Stimulated activated CD4-positive, alpha-beta T cell treated with anti-CD3 and anti-CD28 coated beads, Interleukin-12 subunit alpha, Interleukin-12 subunit beta, amount 100 ng/mL, for 4 hours (primary cell): ENCODE measurements at regions not wholly inside any gene's neighbourhood (a gene's known extent, or its start where the extent isn't known, plus 50 kb on each side); places are given as distances from the start of the nearest gene placed in this dataset.
"Not testable (repeated sequence)": the region's sequence is repeated elsewhere in the genome, so short reads cannot be mapped to it uniquely, and the experiment has no call there.

Source experiments
- DNase-seq: peaks from one replicate; pipeline ENCODE4 v3.0.0-alpha.2; 2020

DNA sequence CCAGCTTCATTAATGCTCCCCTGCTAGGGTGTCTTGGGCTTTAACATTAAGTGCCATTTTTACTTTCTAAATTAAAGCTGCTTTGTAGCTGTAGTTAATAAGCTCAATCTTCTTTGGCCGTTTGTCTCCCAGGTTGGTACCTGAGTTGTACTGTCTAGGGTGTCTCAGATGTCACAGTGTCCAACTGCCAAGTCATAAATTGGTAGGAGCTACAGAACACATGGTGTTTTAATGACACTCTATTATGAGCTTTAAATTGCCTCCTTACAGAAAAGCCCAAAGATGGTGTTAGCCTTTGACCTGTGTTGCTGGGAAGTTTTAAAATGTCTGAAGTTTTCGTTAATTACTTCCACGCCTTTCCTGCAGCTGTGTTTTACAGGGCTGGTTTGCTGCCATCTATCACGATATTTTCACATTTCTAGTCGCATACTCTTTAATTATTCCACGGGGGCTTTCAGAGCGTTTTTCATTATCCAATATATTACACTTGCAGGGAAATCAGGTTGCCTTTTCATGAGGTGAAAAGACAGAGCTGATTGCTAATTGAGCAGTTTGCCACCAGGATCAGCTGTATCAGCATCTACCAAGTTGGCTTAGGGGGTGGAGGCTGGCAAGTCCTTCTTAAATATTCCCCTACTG lies 247.8 kb upstream of the PLPP4 start:
- no peak for DNase-seq

DNA sequence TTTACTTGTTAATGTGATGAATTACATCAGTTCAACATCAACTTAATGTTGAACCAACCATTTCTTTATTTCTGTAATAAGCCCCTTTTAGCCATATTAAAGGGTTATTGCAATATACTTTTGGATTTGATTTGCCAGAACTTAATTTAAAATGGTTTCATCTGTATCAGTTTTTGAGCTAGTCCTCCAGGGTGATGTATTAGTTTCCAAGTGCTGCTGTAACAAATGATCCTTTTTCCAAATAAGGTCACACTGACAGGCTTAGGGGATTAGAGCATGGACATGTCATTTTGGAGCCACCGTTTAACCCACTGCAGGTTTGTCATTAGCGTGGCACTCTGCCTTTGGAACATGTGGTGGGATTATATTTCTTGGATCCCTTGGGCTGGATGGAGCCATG lies 244.8 kb upstream of the PLPP4 start:
- DNase-seq = no peak

DNA sequence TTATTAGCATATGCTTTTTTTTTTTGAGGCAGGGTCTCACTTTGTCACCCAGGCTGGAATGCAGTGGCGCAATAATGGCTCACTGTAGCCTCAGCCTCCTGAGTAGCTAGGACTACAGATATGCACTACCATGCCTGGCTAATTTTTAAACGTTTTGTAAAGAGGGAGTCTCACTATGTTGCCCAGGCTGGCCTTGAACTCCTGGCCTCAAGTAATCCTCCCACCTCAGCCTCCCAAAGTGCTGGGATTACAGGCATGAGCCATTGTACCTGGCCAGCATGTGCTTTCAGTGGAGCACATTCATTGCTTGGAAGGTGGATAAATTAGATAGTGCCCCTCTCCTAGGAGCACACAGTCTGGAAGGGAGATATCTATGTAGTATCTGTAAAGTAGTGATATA lies 243.7 kb upstream of the PLPP4 start:
- not testable (repeated sequence) for DNase-seq

DNA sequence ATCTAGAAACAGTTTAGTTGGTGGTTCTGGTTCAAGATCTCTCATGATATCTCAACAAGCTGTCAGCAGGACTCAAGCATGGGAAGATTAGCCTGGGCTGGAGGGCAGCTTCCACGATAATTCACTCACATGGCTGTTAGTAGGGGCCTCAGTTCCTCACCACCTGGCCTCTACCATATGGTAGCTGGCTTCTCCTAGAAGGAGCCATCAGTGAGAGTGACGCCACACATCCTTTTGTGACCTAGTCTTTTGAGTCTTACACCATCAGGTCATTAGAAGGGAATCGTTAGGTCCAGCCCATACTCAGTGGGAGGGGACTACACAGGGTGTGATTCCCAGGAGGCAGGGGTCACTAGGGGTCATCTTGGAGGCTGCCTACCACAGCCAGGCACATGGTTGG lies 239.3 kb upstream of the PLPP4 start:
- DNase-seq = no peak

DNA sequence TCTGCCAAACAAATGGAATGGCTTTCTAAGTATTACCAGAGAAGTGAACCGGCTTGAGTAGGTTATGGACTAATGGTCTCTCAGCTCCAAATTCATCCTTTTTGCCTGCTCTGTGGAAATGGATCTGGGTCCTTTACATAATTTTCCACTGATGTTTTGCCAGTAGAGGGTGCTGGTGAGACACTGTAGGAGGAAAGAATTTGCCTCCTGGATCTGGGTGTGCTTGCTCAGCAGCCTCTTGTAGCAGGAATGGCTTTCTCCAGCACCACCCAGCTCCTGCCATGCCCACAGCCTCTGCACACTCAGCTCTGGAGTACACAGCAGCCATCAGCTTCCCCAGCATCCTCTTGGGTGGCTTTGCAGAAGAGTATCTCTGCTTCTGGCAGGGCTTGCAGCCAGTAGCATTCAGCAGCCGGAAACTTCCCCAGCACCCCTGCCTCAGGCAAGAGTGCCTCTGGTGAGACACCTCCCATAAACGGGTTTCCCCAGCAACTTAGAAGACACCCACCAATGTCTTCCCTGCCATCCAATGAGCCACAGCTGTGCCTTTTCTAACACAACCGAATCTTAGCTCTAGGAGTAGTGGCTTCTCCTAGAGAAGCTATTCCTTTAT lies 235.0 kb upstream of the PLPP4 start:
- DNase-seq = no peak

DNA sequence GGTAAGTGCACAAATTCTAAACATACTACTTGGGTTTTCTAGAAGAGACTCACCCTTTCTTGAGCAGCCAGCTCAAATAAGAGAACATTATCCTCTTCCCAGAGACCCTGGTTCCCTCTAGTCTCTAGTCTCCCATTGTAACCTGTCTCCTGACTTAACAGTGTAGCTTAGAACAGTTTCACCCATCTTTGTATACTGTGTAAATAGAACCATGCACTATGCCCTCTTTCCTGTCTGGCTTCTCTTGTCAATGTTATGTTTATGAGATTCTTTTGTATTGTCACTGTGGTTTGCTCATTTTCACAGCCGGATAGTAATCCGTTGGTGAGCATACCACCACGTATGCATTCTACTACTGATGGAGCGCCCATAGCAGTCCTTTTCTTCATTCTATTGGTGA lies 227.4 kb upstream of the PLPP4 start:
- no peak for DNase-seq

DNA sequence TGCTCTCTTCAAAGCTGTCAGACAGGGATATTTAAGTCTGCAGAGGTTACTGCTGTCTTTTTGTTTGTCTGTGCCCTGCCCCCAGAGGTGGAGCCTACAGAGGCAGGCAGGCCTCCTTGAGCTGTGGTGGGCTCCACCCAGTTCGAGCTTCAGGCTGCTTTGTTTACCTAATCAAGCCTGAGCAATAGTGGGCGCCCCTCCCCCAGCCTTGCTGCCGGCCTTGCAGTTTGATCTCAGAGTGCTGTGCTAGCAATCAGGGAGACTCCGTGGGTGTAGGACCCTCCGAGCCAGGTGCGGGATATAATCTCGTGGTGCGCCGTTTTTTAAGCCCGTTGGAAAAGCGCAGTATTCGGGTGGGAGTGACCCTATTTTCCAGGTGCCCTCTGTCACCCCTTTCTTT lies 217.3 kb upstream of the PLPP4 start:
- not testable (repeated sequence) for DNase-seq

DNA sequence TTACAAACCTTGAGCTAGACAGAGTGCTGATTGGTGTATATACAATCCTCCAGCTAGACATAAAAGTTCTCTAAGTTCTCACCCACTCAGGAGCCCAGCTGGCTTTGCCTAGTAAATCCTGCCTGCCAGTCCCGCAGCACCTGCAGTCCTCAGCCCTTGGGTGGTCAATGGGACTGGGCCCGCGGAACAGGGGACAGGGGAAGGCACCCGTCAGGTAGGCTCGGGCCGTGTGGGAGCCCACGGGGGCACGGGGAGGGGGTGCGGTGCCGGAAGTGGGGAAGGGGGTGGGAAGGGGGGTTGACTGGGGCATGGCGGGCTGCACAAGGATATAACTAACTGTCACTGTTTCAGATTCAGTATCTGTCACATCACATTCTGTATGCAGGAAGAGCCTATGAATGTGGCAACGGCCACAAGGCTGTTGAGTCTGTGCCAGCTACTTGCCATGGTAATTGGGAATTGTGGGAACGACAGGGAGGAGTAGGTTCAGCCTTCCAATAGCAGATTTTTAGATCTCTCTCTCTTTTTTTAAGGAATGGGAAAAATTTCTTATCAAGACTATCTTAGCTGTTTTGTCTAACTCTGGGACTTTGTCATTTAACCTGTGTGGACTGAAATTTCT lies 205.1 kb upstream of the PLPP4 start:
- no peak for DNase-seq

DNA sequence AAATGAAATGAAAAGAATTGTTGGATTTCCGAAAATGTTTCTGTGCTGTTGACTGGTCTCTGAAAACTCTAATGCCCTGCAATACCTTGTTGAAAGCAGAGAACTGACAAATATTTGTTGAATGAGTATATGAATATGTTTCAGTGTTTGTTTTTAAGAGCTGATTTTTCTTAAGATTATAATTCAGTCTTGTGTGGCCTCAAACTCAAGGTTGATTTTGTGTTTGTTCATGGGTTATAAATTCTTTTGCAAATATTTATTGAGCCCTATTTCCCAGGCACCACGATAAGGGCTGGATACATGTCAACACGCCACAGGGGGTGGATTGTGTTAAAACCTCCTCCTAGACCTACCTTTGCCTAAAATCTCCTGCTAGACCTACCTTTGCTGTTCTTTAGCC lies 203.9 kb upstream of the PLPP4 start:
- no peak for DNase-seq

DNA sequence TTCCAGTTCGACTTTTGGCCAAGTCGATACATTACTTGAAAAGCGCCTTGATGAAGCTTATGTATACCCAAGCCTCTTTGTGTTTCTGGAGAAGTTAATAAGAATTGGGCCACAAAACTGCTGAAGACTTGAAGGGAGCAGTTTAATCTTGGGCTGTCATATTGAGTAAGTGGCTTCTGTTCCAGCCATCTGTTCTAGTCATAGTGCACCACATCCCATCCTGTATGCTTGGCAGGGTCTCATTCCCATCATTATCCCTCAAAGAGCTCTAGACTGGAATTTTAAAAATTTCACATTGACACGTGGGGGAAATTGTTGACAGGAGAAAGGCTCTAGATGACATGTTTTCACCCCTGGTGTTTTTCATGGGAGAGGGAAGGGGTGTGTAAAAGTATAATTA lies 196.6 kb upstream of the PLPP4 start:
- no peak for DNase-seq

DNA sequence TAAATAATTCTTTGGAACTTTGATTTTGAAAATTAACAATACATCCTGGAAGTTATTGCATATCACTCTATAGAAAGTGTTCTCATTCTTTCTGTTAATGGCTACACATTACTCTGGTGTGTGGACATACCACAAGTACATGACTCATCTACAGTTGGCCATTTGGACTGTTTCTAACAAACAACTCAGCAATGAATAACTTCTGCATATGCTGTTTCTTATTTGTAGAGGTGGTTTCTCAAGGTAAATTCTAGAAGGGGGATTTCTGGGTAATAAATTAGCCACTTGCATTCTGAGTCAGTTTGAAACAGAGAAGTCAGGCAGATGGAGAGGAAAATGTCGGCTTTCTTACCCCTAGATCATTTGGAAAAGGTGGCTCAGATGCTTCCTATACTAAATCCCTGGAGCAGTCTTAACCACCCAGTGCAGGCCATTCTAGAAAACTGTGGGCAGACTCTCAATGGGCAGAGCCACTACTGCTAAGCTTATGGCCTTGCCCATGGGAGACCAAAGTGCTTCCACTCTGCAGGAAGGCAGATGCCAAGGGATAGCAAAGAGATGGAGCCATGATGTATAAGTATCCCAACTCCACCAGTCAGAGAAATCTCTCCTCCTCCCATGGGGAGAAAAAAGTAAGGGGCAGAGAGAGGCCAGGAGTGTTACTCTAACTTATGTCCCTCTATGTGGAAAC lies 194.0 kb upstream of the PLPP4 start:
- DNase-seq = no peak

DNA sequence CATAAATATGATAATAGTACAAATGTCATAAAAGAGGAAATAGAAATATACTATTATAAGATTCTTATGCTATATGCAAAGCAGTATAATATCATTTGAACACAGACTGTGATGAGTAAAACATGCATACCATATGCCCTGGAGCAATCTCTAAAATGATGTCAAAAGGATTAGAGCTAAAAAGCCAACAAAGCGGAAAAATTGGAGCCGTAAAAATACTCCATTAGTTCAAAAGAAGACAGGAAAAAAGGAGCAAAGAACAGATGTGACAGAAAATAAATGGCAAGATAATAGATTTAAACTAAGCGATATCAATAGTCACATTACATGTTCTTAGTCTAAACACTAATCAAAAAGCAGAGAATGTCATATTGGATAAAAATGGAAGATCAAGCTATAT lies 191.0 kb upstream of the PLPP4 start:
- no peak for DNase-seq

DNA sequence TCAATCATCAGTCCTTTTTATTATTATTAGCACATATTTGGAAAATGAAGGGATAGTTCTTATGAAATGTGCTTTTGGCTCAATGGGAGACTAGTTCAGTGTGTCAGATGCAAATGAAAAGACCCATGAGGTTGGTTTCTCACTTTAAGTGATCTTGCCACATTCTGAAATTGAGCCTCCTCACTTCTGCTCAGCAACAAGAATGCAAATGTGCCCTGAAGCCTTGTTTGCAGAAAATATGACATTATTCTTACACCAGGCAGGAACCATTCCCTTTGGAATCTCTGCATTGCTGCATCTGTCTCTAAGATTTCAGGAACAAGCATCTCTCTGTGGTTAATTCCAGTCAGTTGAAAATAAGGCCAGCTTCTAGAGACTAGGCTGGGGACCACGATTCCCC lies 186.1 kb upstream of the PLPP4 start:
- DNase-seq = no peak

DNA sequence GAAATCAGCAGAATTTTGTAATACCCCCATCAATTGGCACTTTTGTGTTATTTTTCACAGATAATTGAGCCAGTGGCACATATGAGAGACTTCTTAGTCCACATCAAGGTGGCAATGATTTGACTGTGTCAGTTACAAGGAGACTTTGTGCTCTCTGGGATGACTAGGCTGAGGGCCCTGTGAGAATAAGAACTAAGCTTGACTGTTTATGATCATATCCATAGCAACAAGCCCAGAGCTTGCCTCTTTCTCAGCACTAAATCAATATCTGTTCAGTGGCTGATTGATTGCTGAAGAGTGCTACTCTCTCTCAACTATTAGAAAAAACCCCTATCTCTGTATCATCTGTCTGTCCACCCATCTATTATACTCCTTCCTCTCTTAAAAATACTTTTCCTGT lies 185.3 kb upstream of the PLPP4 start:
- no peak for DNase-seq

DNA sequence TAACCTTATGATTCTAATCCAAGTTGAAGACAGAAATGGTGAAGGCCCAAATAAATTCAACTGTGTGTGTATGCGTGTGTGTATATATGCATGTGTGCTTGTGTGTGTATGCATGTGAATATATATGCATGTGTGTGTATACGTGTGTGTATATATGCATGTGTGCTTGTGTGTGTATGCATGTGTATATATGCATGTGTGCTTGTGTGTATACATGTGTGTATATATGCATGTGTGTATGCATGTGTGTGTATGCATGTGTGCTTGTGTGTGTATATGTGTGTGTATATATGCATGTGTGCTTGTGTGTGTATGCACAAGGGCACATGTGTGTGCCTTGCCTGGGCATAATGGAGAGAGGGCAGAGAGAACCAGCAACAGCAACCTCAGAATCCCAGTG lies 184.7 kb upstream of the PLPP4 start:
- no peak for DNase-seq

DNA sequence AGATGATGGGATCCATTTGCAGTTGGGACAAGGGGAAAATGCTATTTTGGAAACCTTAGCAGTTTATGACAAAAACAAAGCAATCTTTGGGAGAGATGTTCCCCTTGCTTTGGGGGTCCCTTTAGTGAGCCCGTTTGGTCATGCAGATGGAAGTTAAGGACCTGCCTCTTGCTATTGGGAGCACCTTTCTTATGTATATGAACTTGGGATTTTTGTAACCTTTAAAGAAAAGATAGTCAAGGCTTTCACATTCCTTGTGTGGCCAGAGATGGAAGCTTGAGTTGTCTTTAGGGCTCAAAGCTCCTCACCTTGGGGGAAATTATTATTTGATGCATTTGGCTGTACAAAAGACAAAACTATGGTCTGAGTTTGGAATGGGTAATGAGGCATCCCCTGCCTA lies 179.0 kb upstream of the PLPP4 start:
- DNase-seq = no peak

DNA sequence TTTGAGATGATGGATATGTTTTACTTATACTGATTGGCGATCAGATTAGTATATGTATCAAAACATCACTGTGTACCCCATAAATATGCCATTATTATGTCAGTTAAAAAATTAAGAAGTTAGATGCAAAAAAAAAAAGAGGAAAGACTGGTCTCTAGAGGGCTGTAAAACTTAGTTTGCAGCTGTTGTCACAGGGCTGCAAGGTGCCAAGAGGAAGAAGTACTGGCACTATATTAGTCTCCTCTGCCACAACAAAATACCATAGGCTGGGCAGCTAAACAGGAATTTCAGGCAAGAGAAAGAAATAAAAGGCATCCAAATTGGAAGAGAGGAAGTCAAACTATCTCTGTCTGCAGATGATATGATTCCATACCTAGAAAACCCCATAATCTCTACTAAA lies 177.8 kb upstream of the PLPP4 start:
- no peak for DNase-seq

DNA sequence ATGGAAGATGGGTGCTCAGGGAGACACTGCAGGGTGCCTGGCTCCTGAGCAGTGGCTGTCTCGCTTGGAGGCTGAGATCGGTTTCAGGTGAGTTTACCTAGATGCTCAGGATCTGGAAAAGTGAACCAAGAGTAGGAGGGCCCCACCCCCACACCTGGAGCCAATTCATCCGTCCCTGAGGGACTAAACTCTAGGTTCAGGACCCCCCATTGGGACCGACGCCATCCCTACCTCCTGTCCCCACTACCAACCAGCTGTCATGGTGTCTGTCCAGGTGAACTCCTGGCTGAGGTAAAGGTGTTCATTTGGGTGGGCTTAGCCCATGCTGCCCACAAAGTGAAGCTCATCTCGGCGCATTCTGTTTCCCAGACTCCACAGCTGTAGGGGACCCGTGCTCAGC lies 174.6 kb upstream of the PLPP4 start:
- DNase-seq = no peak

DNA sequence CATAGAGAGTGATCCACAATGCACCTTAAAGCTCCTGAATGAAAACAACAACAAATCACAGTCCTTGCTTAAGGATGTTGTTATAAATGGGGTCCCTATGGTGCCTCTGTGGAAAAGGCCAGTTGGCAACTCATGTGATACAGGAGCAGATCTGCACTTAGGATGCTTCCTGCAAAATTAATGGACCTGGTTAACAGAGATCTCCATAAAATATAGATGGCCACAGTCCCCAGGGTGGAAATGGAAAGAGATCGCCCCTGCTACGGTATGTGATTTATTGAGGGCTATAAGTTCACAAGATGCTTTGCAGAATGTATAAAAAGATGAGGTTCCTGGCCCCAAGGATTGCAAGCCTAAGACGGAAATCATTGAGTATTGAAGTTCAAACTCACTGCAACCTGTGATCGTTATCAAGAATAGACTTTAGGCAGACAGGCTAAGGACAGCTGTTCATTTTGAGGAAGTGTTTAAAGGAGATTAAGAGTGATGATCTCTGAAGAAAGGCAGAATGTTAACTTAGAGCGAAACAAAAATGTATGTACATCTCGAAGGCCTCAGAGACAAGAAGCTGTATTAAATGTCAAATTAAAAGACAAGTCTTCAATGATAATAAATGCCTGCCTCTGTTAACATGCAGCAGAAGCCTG lies 174.1 kb upstream of the PLPP4 start:
- no peak for DNase-seq

DNA sequence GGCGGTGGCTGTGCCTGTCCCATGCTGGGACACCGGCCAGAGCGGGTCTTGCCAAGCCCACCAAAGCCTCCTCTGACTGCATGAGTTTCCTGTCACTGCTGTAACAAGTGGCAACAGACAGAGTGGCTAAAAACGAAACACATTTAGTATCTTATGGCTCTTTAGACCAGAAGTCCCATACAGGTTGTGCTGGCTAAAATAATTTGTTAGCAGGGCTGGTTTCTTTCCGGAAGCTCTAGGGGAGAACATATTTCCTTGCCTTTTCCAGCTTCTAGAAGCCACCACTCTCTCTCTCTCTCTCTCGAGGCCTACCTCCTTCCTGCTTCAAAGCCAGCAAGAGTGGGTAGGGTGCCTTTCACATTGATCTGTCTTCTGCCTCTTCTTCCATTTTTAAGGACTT lies 171.6 kb upstream of the PLPP4 start:
- DNase-seq = no peak

DNA sequence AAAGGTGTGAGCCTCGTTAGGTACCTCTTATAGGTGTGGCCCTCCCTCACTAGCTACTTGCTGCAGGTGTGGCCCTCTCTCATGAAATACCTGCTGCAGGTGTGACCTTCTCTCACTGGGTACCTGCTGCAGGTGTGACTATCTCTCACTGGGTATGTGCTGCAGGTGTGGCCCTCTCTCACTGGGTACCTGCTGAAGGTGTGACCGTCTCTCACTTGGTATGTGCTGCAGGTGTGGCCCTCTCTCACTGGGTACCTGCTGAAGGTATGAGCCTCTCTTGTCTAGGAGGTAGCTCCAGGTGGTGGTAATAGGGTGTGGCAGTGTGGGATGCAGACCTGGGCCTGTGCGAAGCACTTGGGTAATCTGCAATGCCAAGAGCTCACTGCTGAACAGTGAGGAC lies 170.7 kb upstream of the PLPP4 start:
- no peak for DNase-seq

DNA sequence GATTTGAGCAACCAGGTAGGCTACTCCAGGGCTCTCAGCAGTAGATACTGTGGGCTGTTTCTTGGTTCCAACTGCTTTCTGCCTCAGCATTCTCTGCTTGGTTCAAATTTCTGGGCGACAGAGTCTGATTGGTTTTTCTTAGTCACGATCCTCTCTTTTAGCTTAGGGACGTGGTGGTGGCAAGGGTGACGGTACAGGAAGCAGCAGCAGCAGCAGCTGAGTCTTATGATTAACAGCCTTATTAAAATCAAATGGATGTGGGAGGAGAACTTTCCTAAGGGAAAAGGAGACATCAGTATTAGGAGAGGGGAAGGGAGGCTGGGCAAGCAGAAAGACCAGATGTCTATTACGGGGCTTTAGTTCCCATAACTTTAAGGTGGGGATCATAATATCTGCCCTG lies 156.5 kb upstream of the PLPP4 start:
- DNase-seq = no peak

DNA sequence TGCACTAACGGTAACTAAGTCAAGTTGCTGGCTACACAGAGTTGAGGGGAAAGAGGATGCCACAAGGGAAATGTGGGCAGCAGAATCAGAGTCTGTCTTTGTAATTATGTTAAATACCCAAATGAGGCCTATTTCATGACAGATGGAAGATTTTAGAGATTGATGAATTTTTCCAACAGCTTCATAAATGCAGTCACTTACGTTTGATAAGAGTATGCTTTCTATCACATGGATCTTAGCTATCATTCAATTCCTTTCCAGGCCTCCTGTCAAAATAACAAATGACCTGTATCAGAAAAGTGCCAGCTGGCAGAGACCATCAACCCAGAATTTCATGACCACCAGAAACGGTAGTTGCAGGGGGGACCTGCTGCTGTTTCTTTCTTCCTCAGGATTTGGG lies 148.4 kb upstream of the PLPP4 start:
- no peak for DNase-seq

DNA sequence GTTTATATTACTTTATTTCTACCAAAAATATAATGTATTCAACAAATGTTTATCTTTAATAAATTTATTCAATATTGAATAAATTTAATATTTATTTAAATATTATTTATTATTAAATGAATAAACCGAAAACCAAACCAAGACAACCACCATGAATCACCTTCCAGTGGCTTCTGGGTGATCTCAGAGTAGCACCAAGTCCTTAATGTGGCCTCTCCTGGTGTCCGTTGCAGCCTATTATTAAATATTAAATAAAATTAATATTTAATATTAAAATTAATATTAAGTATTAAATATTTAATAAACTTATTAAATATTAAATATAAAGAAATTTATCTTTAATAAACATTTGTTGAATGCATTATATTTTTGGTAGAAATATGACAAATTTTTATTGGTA lies 143.3 kb upstream of the PLPP4 start:
- no peak for DNase-seq
